ENCODE measurements at regions not wholly inside any gene's neighbourhood (a gene's known extent, or its start where the extent isn't known, plus 50 kb on each side); places are given as distances from the start of the nearest gene placed in this dataset.

- intact Hi-C loops (cut with DNase I): no loop called here
- Histone ChIP-seq H3K27me3 (no peaks in the 10 kb centered on the region), H3K9me3 (peaks cover 0 to 2% of the 10 kb centered on the region in 2 donors), H3K36me3 (no peaks in the 10 kb centered on the region), H3K4me3 (no peak overlapping the region), H3K4me1 (no peaks in the 10 kb centered on the region), H3K27ac (no peak overlapping the region)
- TF ChIP-seq, protein P1, sequence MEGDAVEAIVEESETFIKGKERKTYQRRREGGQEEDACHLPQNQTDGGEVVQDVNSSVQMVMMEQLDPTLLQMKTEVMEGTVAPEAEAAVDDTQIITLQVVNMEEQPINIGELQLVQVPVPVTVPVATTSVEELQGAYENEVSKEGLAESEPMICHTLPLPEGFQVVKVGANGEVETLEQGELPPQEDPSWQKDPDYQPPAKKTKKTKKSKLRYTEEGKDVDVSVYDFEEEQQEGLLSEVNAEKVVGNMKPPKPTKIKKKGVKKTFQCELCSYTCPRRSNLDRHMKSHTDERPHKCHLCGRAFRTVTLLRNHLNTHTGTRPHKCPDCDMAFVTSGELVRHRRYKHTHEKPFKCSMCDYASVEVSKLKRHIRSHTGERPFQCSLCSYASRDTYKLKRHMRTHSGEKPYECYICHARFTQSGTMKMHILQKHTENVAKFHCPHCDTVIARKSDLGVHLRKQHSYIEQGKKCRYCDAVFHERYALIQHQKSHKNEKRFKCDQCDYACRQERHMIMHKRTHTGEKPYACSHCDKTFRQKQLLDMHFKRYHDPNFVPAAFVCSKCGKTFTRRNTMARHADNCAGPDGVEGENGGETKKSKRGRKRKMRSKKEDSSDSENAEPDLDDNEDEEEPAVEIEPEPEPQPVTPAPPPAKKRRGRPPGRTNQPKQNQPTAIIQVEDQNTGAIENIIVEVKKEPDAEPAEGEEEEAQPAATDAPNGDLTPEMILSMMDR (IDR thresholded peaks at IDR 0.05): no peak
- ATAC-seq (no peak), DNase-seq (no peak)
Measured at GRCh38 chr9:25864509-25864908, 186.3 kb upstream of the TUSC1 start.

DNA sequence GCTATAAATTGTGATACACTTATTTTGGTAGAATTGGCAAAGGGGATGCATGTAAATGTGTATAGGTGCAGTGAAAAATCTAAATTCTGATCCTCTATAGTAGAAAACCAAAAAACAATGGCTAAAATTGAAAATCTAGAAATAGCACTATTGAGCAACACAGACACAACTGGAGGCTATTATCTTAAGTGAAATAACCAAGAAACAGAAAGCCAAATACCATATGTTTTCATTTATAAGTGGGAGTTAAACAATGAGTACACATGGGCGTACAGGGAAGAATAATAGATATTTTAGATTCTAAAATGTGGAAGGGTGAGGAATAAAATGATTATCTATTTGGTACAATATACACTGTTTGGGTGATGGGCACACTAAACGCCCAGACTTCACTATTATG, 183.2 kb upstream of the TUSC1 start:
- no peak for ATAC-seq
- H3K4me1 ChIP-seq: no peaks in the 10 kb centered on the region
- H3K4me3 ChIP-seq: no peak overlapping the region
- H3K27ac ChIP-seq: no peak overlapping the region
- H3K36me3 ChIP-seq: no peaks in the 10 kb centered on the region
- intact Hi-C loops (cut with DNase I): no loop called here
- TF ChIP-seq, protein P1 (IDR thresholded peaks at IDR 0.05): no peak
- no peaks in the 10 kb centered on the region for H3K9me3 ChIP-seq
- DNase-seq: no peak
- no peaks in the 10 kb centered on the region for H3K27me3 ChIP-seq

DNA sequence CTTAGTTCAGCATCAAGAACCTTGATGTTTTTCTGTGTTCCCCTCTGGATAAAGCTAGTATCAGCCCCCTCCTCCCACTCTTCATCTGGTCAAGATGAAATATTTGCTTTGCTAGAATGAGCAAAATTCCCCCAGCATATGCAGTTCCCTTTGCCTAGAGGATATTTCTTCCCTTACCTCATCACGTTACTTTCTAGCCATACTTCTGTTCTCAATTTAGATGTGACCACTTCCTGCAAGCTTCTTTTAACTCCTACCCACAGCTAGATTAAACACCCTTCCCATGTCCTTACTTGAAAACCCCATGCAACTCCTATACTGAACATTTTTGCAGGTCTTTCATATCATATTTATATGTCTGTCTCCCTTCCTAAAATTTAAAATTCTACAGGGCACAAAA, 178.9 kb upstream of the TUSC1 start:
- H3K27ac ChIP-seq: no peak overlapping the region
- no peaks in the 10 kb centered on the region for H3K36me3 ChIP-seq
- H3K4me3 ChIP-seq: no peak overlapping the region
- ATAC-seq (no peak), DNase-seq (no peak)
- intact Hi-C loops (cut with DNase I): no loop called here
- no peaks in the 10 kb centered on the region for H3K4me1 ChIP-seq
- TF ChIP-seq, protein P1 (IDR thresholded peaks at IDR 0.05): no peak
- H3K9me3 ChIP-seq: peaks cover 0 to 16% of the 10 kb centered on the region in 2 donors
- no peaks in the 10 kb centered on the region for H3K27me3 ChIP-seq

DNA sequence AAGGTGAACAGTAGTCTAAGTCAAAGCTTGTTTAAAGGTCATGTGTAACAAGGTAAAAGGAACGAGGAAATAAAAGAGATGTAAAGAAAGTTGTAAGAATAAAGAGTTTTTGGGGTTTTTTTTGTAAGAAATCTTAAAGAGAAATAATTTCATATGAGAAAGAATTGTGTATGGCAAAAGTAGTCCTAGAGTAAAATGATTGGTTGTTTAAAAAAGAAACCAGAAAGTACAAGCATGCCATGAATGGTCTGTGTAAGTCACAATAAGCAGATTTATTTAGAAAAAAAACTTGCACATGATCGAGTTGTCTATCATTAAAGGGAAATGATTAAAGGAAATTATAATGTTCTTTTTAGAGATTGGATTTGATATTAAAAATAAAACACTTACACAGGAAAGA, 172.6 kb upstream of the TUSC1 start:
- Histone ChIP-seq H3K36me3 (no peaks in the 10 kb centered on the region), H3K4me3 (no peak overlapping the region), H3K4me1 (no peaks in the 10 kb centered on the region), H3K9me3 (peaks cover 0 to 29% of the 10 kb centered on the region in 2 donors), H3K27ac (no peak overlapping the region), H3K27me3 (no peaks in the 10 kb centered on the region)
- ATAC-seq (no peak), DNase-seq (no peak)
- intact Hi-C loops (cut with DNase I): no loop called here
- TF ChIP-seq, protein P1 (IDR thresholded peaks at IDR 0.05): no peak

GRCh38 chr9:25845867-25846266, 167.6 kb upstream of the TUSC1 start:
- Histone ChIP-seq H3K4me1 (no peaks in the 10 kb centered on the region), H3K27ac (no peak overlapping the region), H3K4me3 (no peak overlapping the region), H3K36me3 (no peaks in the 10 kb centered on the region), H3K9me3 (peaks cover 0 to 4% of the 10 kb centered on the region in 2 donors), H3K27me3 (no peaks in the 10 kb centered on the region)
- DNase-seq: no peak
- intact Hi-C loops (cut with DNase I): no loop called here
- TF ChIP-seq, protein P1 (IDR thresholded peaks at IDR 0.05): no peak
- no peak for ATAC-seq
